ENCODE measurements at regions not wholly inside any gene's neighbourhood (a gene's known extent, or its start where the extent isn't known, plus 50 kb on each side); places are given as distances from the start of the nearest gene placed in this dataset.

DNA sequence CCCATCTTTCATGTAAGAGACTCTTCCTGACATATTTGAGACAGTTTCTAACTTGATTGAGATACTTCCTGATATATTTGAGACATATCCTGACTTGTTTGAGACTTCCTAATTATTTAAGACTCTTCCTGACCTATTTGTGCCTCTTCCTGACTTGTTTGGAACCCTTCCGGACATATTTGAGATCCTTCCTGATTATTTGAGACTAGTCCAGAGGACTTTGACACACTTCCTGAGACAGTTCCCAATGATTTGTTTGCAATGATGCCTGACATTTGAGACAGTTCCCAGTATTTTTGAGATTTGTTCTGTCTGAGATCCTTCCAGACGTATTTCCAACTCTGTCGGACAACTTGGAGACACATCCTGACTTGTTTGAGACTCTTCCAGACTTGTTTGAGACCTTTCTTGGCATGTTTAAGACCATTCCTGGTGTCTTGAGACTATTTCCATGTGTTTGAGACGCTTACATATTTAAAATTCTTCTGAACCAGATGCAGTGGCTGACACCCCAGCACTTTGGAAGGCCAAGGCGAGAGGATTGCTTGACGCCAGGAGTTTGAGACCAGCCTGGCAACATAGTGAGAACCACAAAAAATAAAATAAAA lies 118.9 kb upstream of the USP9X start:
- no peak for DNase-seq (ENCODE audit: extremely low spot score, unreplicated experiment)
- Mint-ChIP-seq H3K9me3 (peaks cover 17% of the 10 kb centered on the region), H3K4me1 (ENCODE audit: unreplicated experiment) (no peaks in the 10 kb centered on the region), H3K27me3 (no peaks in the 10 kb centered on the region), H3K36me3 (peaks cover 3% of the 10 kb centered on the region), H3K27ac (no peak overlapping the region), H3K4me3 (no peak overlapping the region)
- TF ChIP-seq, protein P1, sequence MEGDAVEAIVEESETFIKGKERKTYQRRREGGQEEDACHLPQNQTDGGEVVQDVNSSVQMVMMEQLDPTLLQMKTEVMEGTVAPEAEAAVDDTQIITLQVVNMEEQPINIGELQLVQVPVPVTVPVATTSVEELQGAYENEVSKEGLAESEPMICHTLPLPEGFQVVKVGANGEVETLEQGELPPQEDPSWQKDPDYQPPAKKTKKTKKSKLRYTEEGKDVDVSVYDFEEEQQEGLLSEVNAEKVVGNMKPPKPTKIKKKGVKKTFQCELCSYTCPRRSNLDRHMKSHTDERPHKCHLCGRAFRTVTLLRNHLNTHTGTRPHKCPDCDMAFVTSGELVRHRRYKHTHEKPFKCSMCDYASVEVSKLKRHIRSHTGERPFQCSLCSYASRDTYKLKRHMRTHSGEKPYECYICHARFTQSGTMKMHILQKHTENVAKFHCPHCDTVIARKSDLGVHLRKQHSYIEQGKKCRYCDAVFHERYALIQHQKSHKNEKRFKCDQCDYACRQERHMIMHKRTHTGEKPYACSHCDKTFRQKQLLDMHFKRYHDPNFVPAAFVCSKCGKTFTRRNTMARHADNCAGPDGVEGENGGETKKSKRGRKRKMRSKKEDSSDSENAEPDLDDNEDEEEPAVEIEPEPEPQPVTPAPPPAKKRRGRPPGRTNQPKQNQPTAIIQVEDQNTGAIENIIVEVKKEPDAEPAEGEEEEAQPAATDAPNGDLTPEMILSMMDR (conservative IDR thresholded peaks at IDR 0.05): no peak

DNA sequence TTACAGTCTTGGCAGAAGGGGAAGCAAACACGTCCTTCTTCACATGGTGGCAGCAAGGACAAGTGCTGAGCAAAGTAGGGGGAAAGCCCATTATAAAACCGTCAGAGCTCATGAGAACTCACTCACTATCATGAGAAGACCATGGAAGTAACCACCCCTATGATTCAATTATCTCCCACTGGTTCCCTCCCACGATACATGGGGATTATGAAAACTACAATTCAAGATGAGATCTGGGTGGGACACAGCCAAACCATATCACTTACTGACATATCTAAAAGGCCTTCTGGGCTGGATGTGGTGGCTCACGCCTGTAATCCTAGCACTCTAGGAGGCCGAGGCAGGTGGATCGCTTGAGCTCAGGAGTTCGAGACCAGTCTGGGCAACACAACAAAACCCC lies 117.1 kb upstream of the USP9X start:
- no peak overlapping the region for H3K27ac Mint-ChIP-seq
- no peaks in the 10 kb centered on the region for H3K4me1 Mint-ChIP-seq (ENCODE audit: unreplicated experiment)
- H3K27me3 Mint-ChIP-seq: no peaks in the 10 kb centered on the region
- TF ChIP-seq, protein P1 (conservative IDR thresholded peaks at IDR 0.05): no peak
- no peak for DNase-seq (ENCODE audit: extremely low spot score, unreplicated experiment)
- H3K36me3 Mint-ChIP-seq: peaks cover 5% of the 10 kb centered on the region
- H3K4me3 Mint-ChIP-seq: no peak overlapping the region
- peaks cover 22% of the 10 kb centered on the region for H3K9me3 Mint-ChIP-seq

DNA sequence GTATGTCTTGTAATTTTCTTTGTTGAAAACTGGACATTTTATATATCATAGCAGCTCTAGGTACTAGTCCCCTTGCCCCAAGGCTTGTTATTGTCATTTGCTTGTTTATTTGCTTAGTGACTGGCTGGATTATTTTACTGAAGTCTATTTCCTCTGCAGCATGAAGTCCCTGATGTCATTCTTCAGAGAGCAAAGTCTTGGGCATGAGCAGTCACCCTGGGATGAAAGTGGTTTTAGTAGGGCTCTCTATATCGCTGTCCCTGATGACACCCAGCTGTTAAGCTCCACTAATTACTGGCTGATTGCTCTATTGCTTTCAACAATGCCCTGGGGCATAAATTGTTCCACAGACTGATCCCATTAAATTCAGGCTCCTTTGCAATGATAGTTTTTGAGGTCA lies 113.5 kb upstream of the USP9X start:
- H3K9me3 Mint-ChIP-seq: peaks cover 9% of the 10 kb centered on the region
- DNase-seq (ENCODE audit: extremely low spot score, unreplicated experiment): no peak
- TF ChIP-seq, protein P1 (conservative IDR thresholded peaks at IDR 0.05): no peak
- H3K27ac Mint-ChIP-seq: no peak overlapping the region
- H3K4me3 Mint-ChIP-seq: no peak overlapping the region
- H3K36me3 Mint-ChIP-seq: peaks cover 5% of the 10 kb centered on the region
- no peaks in the 10 kb centered on the region for H3K4me1 Mint-ChIP-seq (ENCODE audit: unreplicated experiment)
- H3K27me3 Mint-ChIP-seq: no peaks in the 10 kb centered on the region

DNA sequence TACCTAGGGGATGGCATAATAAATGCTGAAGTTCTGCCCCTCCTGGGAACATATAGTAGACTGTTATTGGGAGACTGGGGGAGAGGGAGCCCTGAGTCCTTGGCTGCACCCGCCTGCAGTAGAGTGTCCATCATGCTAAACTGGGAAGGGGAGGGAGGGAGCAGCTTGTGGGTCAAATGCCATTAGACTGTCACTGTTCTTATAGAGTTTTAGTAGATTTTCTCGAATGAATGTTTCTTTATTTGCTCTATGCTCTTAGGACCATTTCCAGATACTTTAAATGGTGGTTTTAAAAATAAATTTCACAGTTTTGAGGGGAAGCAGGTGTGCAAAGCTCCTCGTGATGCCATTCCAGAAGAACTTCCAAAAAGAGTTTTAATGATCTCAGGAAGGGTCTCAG lies 111.6 kb upstream of the USP9X start:
- Mint-ChIP-seq H3K4me3 (no peak overlapping the region), H3K36me3 (peaks cover 5% of the 10 kb centered on the region), H3K27ac (no peak overlapping the region), H3K27me3 (no peaks in the 10 kb centered on the region), H3K9me3 (peaks cover 19% of the 10 kb centered on the region), H3K4me1 (ENCODE audit: unreplicated experiment) (no peaks in the 10 kb centered on the region)
- TF ChIP-seq, protein P1 (conservative IDR thresholded peaks at IDR 0.05): no peak
- DNase-seq (ENCODE audit: extremely low spot score, unreplicated experiment): no peak

DNA sequence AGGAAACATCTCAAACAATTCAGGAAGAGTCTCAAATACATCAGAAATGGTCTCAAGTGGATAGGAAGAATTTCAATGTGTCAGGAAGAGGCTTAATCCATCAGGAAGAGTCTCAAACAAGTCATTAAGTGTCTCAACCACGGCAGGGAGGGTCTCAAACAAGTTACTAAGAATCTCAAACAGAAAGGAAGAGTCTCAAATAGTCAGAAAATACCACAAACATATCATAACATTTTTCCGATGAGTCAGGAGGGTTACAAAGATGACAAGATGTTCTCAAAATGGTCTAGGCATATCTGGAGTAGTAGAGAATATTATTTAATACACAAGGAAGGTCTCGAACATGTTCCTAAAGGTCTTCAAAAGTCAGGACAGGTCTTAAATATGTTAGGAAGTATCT lies 109.3 kb upstream of the USP9X start:
- Mint-ChIP-seq H3K4me3 (no peak overlapping the region), H3K4me1 (ENCODE audit: unreplicated experiment) (no peaks in the 10 kb centered on the region), H3K36me3 (peaks cover 5% of the 10 kb centered on the region), H3K27me3 (no peaks in the 10 kb centered on the region), H3K27ac (no peak overlapping the region), H3K9me3 (peaks cover 16% of the 10 kb centered on the region)
- TF ChIP-seq, protein P1 (conservative IDR thresholded peaks at IDR 0.05): no peak
- DNase-seq (ENCODE audit: extremely low spot score, unreplicated experiment): no peak

DNA sequence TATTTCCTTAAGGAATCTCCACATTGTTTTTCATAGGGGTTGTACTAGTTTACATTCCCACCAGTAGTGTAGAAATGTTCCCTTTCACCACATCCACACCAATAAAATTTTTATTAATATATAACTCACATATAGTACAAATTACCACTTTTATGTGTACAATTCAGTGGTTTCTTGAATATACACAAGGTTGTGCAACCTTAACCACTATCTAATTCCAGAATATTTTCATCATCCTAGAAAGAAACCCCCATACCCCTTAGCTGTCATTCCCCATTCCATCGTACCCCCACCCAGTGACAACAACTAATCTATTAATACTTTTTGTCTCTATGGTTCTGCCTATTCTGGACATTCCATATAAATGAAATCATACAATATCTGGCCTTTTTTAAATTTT lies 108.3 kb upstream of the USP9X start:
- Mint-ChIP-seq H3K4me3 (no peak overlapping the region), H3K9me3 (peaks cover 12% of the 10 kb centered on the region), H3K36me3 (no peaks in the 10 kb centered on the region), H3K4me1 (ENCODE audit: unreplicated experiment) (no peaks in the 10 kb centered on the region), H3K27ac (no peak overlapping the region), H3K27me3 (no peaks in the 10 kb centered on the region)
- no peak for DNase-seq (ENCODE audit: extremely low spot score, unreplicated experiment)
- TF ChIP-seq, protein P1 (conservative IDR thresholded peaks at IDR 0.05): no peak

Measured in type B pancreatic cell (in vitro differentiated cells).